SK-N-SH treated with all-trans-retinoic acid at 6 μM for 48 hours (cell line): ENCODE measurements at regions not wholly inside any gene's neighbourhood (a gene's known extent, or its start where the extent isn't known, plus 50 kb on each side); places are given as distances from the start of the nearest gene placed in this dataset.

ENCODE experiments used
- ATAC-seq: fragments of 200-7000 bp; cut with Tn5 transposase; 3 replicates; pipeline ENCODE4 v1.9.1; 2020; ENCODE audit warnings: mild to moderate bottlenecking, moderate library complexity
- ARNTL ChIP-seq: fragments of 450-650 bp; formaldehyde crosslinking; IDR thresholded peaks from 2 replicates; pipeline ENCODE4 v1.5.0; 2020; ENCODE audit warnings: low read depth, mild to moderate bottlenecking, moderate library complexity, borderline replicate concordance
- BACH2 ChIP-seq: fragments of 250-450 bp; sonication (Bioruptor Pico); IDR thresholded peaks from 2 replicates; pipeline ENCODE4 v1.9.0; 2021; ENCODE audit warnings: mild to moderate bottlenecking, borderline replicate concordance
- CSRNP3 ChIP-seq: fragments of 250-450 bp; sonication (Bioruptor Pico); IDR thresholded peaks from 2 replicates; pipeline ENCODE4 v1.5.1; 2021; ENCODE audit warnings: mild to moderate bottlenecking, moderate library complexity
- ESRRG ChIP-seq: fragments of 250-450 bp; sonication (Bioruptor Pico); IDR thresholded peaks from 2 replicates; pipeline ENCODE4 v1.6.1; 2021; ENCODE audit warnings: mild to moderate bottlenecking
- GLIS3 ChIP-seq: fragments of 250-450 bp; sonication (Bioruptor Pico); IDR thresholded peaks from 2 replicates; pipeline ENCODE4 v1.5.0; 2020; ENCODE audit warnings: mild to moderate bottlenecking, moderate library complexity
- ISL1 ChIP-seq: fragments of 250-450 bp; sonication (Bioruptor Pico); IDR thresholded peaks from 2 replicates; pipeline ENCODE4 v2.1.2; 2022; ENCODE audit warnings: mild to moderate bottlenecking, moderate library complexity
- OSR1 ChIP-seq: fragments of 250-450 bp; sonication (Bioruptor Pico); IDR thresholded peaks from 2 replicates; pipeline ENCODE4 v1.8.0; 2022; ENCODE audit warnings: moderate library complexity, mild to moderate bottlenecking, inconsistent platforms
- POU6F1 ChIP-seq: fragments of 250-450 bp; sonication (Bioruptor Pico); IDR thresholded peaks from 2 replicates; pipeline ENCODE4 v1.8.0; 2021; ENCODE audit warnings: low read depth, mild to moderate bottlenecking, moderate library complexity, borderline replicate concordance
- PPARA ChIP-seq: fragments of 250-450 bp; sonication (Bioruptor Pico); IDR thresholded peaks from 2 replicates; pipeline ENCODE4 v1.5.0; 2020; ENCODE audit warnings: mild to moderate bottlenecking, borderline replicate concordance
- RARB ChIP-seq: fragments of 250-450 bp; sonication (Bioruptor Pico); IDR thresholded peaks from 2 replicates; pipeline ENCODE4 v1.8.0; 2021; ENCODE audit warnings: mild to moderate bottlenecking, moderate library complexity
- SNAI2 ChIP-seq: fragments of 250-450 bp; sonication (Bioruptor Pico); IDR thresholded peaks from 2 replicates; pipeline ENCODE4 v1.5.0; 2020; ENCODE audit warnings: mild to moderate bottlenecking, moderate library complexity
- TCF4 ChIP-seq: fragments of 250-450 bp; sonication (Bioruptor Pico); IDR thresholded peaks from 2 replicates; pipeline ENCODE4 v1.8.0; 2021; ENCODE audit warnings: mild to moderate bottlenecking, moderate library complexity, borderline replicate concordance
- TOX ChIP-seq: fragments of 250-450 bp; sonication (Bioruptor Pico); IDR thresholded peaks from 2 replicates; pipeline ENCODE4 v1.8.0; 2021; ENCODE audit warnings: mild to moderate bottlenecking, moderate library complexity, borderline replicate concordance
- TSHZ2 ChIP-seq: fragments of 250-450 bp; sonication (Bioruptor Pico); IDR thresholded peaks from 2 replicates; pipeline ENCODE4 v1.5.0; 2020; ENCODE audit warnings: mild to moderate bottlenecking, moderate library complexity
- ZC3H10 ChIP-seq: fragments of 250-450 bp; sonication (Bioruptor Pico); IDR thresholded peaks from 2 replicates; pipeline ENCODE4 v1.5.1; 2021; ENCODE audit warnings: mild to moderate bottlenecking, moderate library complexity
- ZFP3 ChIP-seq: fragments of 250-450 bp; sonication (Bioruptor Pico); IDR thresholded peaks from 2 replicates; pipeline ENCODE4 v1.5.0; 2020; ENCODE audit warnings: mild to moderate bottlenecking, moderate library complexity
- ZFP30 ChIP-seq: fragments of 450-650 bp; formaldehyde crosslinking; IDR thresholded peaks from 2 replicates; pipeline ENCODE4 v1.5.0; 2022; ENCODE audit warnings: mild to moderate bottlenecking, moderate library complexity
- ZNF565 ChIP-seq: fragments of 450-650 bp; formaldehyde crosslinking; conservative IDR thresholded peaks from 2 replicates; pipeline ENCODE4 v1.5.0; 2020; ENCODE audit warnings: low read depth, mild to moderate bottlenecking, moderate library complexity
- ZNF70 ChIP-seq: fragments of 450-650 bp; formaldehyde crosslinking; IDR thresholded peaks from 2 replicates; pipeline ENCODE4 v1.5.0; 2020; ENCODE audit warnings: mild to moderate bottlenecking, moderate library complexity
- ZNF8 ChIP-seq: fragments of 450-650 bp; formaldehyde crosslinking; IDR thresholded peaks from 2 replicates; pipeline ENCODE4 v1.5.0; 2020; ENCODE audit warnings: mild to moderate bottlenecking, moderate library complexity
- TF ChIP-seq, protein P1 (sequence below): fragments of 250-450 bp; sonication (Bioruptor Pico); IDR thresholded peaks from 2 replicates; pipeline ENCODE4 v1.8.0; 2020; ENCODE audit warnings: mild to moderate bottlenecking, moderate library complexity, borderline replicate concordance
- TF ChIP-seq, protein P2 (sequence below): fragments of 250-450 bp; sonication (Bioruptor Pico); IDR thresholded peaks from 2 replicates; pipeline ENCODE4 v1.5.1; 2020; ENCODE audit warnings: low read depth, mild to moderate bottlenecking, moderate library complexity

DNA sequence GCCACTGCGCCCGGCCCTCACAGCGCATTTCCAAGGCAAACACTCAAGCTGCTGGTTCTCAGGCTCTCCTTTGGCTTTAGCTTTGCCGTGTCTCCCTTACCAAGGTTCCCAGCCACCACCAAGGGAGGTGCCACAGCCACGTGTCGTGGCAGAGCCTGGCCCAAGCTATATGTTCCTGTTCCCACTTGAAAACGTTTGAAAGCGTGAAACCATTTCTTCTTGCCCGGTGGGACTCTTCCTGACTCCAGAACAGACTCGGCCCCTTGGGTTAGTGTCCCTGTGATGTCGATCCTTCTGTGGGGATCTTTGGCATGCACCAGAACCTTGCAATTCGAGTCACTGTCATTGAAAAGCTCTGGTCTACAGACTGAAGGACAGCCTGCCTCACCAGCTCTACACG lies 147.9 kb downstream of the HSD17B3 start:
- ATAC-seq = no peak
- TF ChIP-seq OSR1 (CRISPR knock-in tag) = no peak
- no peak for TF ChIP-seq ARNTL (CRISPR knock-in tag)
- no peak for TF ChIP-seq PPARA (CRISPR knock-in tag)
- no peak for TF ChIP-seq CSRNP3
- no peak for TF ChIP-seq ESRRG (CRISPR knock-in tag)
- TF ChIP-seq TOX = no peak
- no peak for TF ChIP-seq ZNF565 (CRISPR knock-in tag)
- TF ChIP-seq POU6F1 = no peak
- TF ChIP-seq ZNF8 (CRISPR knock-in tag) = no peak
- no peak for TF ChIP-seq TCF4
- TF ChIP-seq, protein P1, sequence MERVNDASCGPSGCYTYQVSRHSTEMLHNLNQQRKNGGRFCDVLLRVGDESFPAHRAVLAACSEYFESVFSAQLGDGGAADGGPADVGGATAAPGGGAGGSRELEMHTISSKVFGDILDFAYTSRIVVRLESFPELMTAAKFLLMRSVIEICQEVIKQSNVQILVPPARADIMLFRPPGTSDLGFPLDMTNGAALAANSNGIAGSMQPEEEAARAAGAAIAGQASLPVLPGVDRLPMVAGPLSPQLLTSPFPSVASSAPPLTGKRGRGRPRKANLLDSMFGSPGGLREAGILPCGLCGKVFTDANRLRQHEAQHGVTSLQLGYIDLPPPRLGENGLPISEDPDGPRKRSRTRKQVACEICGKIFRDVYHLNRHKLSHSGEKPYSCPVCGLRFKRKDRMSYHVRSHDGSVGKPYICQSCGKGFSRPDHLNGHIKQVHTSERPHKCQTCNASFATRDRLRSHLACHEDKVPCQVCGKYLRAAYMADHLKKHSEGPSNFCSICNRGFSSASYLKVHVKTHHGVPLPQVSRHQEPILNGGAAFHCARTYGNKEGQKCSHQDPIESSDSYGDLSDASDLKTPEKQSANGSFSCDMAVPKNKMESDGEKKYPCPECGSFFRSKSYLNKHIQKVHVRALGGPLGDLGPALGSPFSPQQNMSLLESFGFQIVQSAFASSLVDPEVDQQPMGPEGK = no peak
- TF ChIP-seq GLIS3 (CRISPR knock-in tag) = no peak
- TF ChIP-seq ISL1 (CRISPR knock-in tag) = no peak
- TF ChIP-seq TSHZ2 (CRISPR knock-in tag) = no peak
- TF ChIP-seq SNAI2 (CRISPR knock-in tag) = no peak
- TF ChIP-seq ZFP3 = no peak

- no peak for TF ChIP-seq ARNTL (CRISPR knock-in tag)
- no peak for TF ChIP-seq RARB (CRISPR knock-in tag)
- TF ChIP-seq TOX = no peak
- no peak for TF ChIP-seq GLIS3 (CRISPR knock-in tag)
- TF ChIP-seq ZNF70 (CRISPR knock-in tag) = no peak
- TF ChIP-seq ZNF565 (CRISPR knock-in tag) = no peak
- TF ChIP-seq PPARA (CRISPR knock-in tag) = no peak
- TF ChIP-seq ZFP30 (CRISPR knock-in tag) = no peak
- no peak for ATAC-seq
Measured at GRCh38 chr9:96152550-96152949, 149.4 kb downstream of the HSD17B3 start.

DNA sequence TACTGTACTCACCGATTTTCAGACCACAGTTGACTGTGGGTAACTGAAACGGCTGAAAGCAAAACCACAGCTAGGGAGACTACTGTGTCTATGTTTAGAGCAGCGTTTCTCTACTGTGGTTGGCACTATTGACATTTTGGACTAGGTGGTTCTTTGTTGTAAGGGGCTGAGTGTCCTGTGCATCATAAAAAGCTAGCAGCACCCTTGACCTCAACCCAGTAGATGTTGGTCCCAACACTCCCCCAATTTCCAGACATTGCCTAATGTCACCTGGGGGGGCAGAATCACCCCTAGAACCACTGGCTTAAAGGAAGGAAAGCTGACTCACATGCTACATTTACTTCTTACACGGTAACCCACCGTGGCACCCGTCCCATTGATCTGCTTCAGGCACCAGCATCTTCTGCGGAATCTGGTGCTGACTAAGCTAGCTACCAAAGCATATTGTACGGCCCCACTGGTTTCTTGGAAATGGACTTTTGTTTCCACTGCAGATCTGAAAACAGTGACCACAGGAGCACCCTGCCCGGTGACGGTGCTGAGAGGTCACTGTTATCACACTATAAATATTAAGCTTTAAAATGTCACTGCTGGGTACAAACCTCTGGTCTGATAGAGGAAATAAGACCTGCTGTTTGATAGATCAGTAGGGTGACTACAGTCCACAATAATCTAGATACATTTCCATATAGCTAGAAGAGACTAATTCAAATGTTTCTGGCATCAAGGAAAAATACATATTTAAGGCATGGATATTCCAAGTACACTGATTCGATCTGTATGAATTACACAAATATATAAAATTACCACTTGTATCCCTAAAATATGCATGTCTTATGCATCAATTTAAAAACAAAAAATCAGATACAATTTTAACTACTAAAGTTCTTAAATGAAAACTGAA lies 151.4 kb downstream of the HSD17B3 start:
- ATAC-seq = no peak
- TF ChIP-seq ZC3H10 (CRISPR knock-in tag) (no peak), ARNTL (CRISPR knock-in tag) (no peak), SNAI2 (CRISPR knock-in tag) (no peak), ISL1 (CRISPR knock-in tag) (no peak), TCF4 (no peak), ZNF565 (CRISPR knock-in tag) (no peak), ZFP3 (no peak), BACH2 (CRISPR knock-in tag) (no peak), CSRNP3 (no peak), ZNF8 (CRISPR knock-in tag) (no peak), ESRRG (CRISPR knock-in tag) (no peak), GLIS3 (CRISPR knock-in tag) (no peak), RARB (CRISPR knock-in tag) (no peak)
- TF ChIP-seq, protein P1 = no peak
- TF ChIP-seq, protein P2, sequence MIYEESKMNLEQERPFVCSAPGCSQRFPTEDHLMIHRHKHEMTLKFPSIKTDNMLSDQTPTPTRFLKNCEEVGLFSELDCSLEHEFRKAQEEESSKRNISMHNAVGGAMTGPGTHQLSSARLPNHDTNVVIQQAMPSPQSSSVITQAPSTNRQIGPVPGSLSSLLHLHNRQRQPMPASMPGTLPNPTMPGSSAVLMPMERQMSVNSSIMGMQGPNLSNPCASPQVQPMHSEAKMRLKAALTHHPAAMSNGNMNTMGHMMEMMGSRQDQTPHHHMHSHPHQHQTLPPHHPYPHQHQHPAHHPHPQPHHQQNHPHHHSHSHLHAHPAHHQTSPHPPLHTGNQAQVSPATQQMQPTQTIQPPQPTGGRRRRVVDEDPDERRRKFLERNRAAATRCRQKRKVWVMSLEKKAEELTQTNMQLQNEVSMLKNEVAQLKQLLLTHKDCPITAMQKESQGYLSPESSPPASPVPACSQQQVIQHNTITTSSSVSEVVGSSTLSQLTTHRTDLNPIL (CRISPR knock-in tag) = no peak
